Vagina (tissue), 2 donors: ENCODE measurements at regions not wholly inside any gene's neighbourhood (a gene's known extent, or its start where the extent isn't known, plus 50 kb on each side); places are given as distances from the start of the nearest gene placed in this dataset.

ENCODE experiments used
- POLR2A ChIP-seq, 2 donors: fragments of 450-650 bp; IDR thresholded peaks; one replicate each; pipeline ENCODE4 v1.6.1; 2017; ENCODE audit warnings: antibody characterized with exemption in 2 of 2, mild to moderate bottlenecking in 2 of 2, moderate library complexity in 2 of 2
- TF ChIP-seq, protein P1 (sequence below), 3 experiments: fragments of 450-650 bp in 2 of 3; fragments of 200-600 bp in 1 of 3; sonication (generic) in 1 of 3; IDR thresholded peaks; one replicate each; pipeline ENCODE4 v1.5.1; 2017 to 2019; ENCODE audit warnings: antibody characterized with exemption in 3 of 3, mild to moderate bottlenecking in 2 of 3, moderate library complexity in 2 of 3

DNA sequence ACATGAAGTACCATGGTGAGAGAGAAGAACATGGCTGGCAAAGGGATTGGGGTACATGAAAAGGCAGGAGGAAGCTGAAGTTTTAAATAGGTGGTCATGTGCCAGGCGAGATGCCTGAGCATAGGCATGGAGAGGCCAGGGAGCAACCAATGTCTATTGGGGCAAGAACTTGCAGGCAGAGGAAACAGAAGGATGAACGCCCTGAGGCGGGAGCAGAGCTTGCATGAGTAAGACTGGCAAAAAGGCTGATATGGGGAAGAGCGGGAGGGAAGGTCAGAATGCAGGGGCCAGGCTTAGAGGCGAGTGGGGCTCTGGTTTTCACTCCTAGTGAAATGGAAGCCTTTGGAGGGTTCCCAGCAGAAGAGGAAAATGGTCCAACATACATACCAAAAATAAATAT lies 52.5 kb upstream of the VSTM5 start:
- TF ChIP-seq POLR2A (IDR thresholded peaks at IDR 0.05), result no peak
- TF ChIP-seq, protein P1, sequence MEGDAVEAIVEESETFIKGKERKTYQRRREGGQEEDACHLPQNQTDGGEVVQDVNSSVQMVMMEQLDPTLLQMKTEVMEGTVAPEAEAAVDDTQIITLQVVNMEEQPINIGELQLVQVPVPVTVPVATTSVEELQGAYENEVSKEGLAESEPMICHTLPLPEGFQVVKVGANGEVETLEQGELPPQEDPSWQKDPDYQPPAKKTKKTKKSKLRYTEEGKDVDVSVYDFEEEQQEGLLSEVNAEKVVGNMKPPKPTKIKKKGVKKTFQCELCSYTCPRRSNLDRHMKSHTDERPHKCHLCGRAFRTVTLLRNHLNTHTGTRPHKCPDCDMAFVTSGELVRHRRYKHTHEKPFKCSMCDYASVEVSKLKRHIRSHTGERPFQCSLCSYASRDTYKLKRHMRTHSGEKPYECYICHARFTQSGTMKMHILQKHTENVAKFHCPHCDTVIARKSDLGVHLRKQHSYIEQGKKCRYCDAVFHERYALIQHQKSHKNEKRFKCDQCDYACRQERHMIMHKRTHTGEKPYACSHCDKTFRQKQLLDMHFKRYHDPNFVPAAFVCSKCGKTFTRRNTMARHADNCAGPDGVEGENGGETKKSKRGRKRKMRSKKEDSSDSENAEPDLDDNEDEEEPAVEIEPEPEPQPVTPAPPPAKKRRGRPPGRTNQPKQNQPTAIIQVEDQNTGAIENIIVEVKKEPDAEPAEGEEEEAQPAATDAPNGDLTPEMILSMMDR (IDR thresholded peaks at IDR 0.05), result no peak
